Right lobe of liver (tissue), 6 donors: ENCODE measurements at regions not wholly inside any gene's neighbourhood (a gene's known extent, or its start where the extent isn't known, plus 50 kb on each side); places are given as distances from the start of the nearest gene placed in this dataset.
"Not testable (repeated sequence)": the region's sequence is repeated elsewhere in the genome, so short reads cannot be mapped to it uniquely, and the experiment has no call there.

Experiments
- ATAC-seq, 4 donors: fragments of 200-7000 bp; cut with Tn5 transposase; one replicate each; pipeline ENCODE4 v1.9.1; 2020; ENCODE audit warnings: mild to moderate bottlenecking in 4 of 4, moderate library complexity in 4 of 4
- DNase-seq, 3 donors: peaks; one replicate each; pipeline ENCODE4 v3.0.0-alpha.2; 2020
- H3K27ac ChIP-seq, 3 donors: fragments of 200-600 bp; one replicate each; pipeline ENCODE4 v1.8.0; 2022
- H3K27me3 ChIP-seq, 2 donors: fragments of 200-600 bp; one replicate each; pipeline ENCODE4 v1.8.0; 2022
- H3K36me3 ChIP-seq, 4 donors: fragments of 200-600 bp; sonication (generic) in 1 of 4; one replicate each; pipeline versions ENCODE4 v1.5.1 to v1.8.0; 2017 to 2022; ENCODE audit warnings: control low read depth in 1 of 4
- H3K4me1 ChIP-seq, 4 donors: fragments of 200-600 bp; sonication (generic) in 1 of 4; one replicate each; pipeline versions ENCODE4 v1.5.1 to v1.8.0; 2017 to 2022; ENCODE audit warnings: control low read depth in 1 of 4
- H3K4me3 ChIP-seq, 3 donors: fragments of 200-600 bp; one replicate each; pipeline ENCODE4 v1.8.0; 2022
- H3K9me3 ChIP-seq, 4 donors: fragments of 200-600 bp; sonication (generic) in 1 of 4; one replicate each; pipeline versions ENCODE4 v1.5.1 to v1.8.0; 2017 to 2022; ENCODE audit warnings: control low read depth in 1 of 4
- WGBS: methylation state at CpG from one replicate; pipeline ENCODE4 v1.1.6; 2018; ENCODE audit warnings: low coverage, low lambda C conversion rate; ENCODE audit not compliant: insufficient coverage; ENCODE audit errors: missing lambda C conversion rate; 5-methylcytosine and 5-hydroxymethylcytosine counted together
- intact Hi-C, 2 donors: fragments of 100-400 bp; cut with DNase I; formaldehyde crosslinking; loops; one replicate each; pipeline versions ENCODE4 v1.11.2 to v1.14.1; 2022
- TF ChIP-seq, protein P1 (sequence below), 4 donors: fragments of 200-600 bp in 3 of 4; fragments of 450-650 bp in 1 of 4; IDR thresholded peaks; one replicate each; pipeline versions ENCODE4 v1.5.1 to v1.8.0; 2016 to 2022; ENCODE audit warnings: antibody characterized with exemption in 4 of 4, mild to moderate bottlenecking in 2 of 4
- donor health status: DM: no; HTN: yes; CAD: no.
- donor health status: DM: no; HTN: no; CAD: no.
- donor health status: DM: no; HTN: no; CAD: no.
- donor health status: DM: no; HTN: yes; CAD: no.
- donor health status: DM: no; HTN: yes; CAD: no.

DNA sequence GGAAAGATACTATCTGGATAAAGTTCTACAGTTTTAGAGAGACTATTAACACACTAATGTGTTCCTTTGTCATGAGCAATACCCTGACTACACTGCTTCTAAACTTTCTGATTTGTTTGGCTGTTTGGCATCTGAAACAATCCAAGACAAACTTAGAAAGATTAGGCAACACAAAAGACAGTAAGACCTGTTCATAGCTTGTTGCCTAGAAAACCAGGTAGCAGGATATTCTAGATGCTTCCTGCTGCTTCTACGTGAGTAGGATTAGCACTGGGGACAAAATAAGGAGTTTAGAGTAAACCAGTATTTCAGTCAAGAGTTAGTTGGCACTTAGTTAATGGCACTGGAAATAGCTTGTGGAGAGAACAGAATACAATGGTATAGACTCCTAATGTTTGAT is 256.5 kb downstream of the ZNF37A start:
- H3K9me3 ChIP-seq, H3K4me3 ChIP-seq, H3K36me3 ChIP-seq, DNase-seq, H3K4me1 ChIP-seq, intact Hi-C loops, H3K27me3 ChIP-seq, H3K27ac ChIP-seq: not testable (repeated sequence)
- WGBS: 50% methylated on average over 1 of the region's 1 CpG
- peak; percentile 50 to 69 (median 56) for ATAC-seq

DNA sequence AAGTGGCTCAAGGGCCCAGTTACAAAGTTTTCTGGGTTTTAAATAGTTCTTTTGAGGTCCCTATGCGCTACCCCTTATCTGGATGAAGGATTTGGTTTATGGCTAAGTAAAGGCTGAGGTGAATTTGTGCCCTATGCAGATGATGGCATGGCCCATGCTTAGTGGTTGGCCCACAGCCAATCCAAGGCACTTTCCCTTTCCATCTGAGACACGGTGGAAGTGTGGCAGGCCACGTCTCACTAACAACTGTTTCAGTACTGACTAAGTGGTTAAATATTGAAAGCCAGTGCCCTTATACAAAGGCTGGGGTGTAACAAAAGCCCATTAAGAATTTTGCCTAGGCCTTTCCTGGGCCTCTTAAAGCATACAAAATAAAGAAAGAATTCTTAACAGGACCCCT is 260.3 kb downstream of the ZNF37A start:
- intact Hi-C loops: not testable (repeated sequence)
- peak in 1 of 3 donors; percentile 27 for DNase-seq

DNA sequence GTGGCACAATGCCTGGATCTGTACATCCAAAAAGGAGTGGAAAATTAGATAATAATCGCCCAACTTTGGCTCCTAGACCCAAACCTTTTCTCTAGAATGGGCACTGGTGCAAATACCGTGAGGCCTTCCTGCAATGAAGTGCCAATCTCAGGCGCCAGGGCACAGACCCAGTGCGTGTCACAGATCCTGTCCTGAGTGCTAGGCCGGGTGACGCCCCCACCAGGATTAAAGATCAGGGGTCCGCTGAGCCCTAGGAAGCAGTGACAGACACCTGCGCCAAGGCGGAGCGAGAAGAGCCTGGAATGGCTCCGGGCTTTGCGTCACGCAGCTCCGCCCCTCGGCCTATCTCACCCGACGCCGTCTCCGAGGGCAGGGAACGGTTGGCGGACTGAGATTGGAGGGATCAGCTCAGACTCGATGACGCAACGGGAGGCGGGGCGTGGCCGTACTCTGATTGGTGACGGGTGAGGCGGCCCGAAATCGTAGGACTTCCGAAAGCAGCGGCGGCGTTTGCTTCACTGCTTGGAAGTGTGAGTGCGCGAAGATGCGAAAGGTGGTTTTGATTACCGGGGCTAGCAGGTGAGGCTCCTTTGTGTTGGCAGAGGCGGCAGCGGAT is 261.9 kb downstream of the ZNF37A start:
- ATAC-seq: peak; percentile 96 to 100 (median 98)
- intact Hi-C loops, H3K36me3 ChIP-seq, H3K4me1 ChIP-seq, H3K27me3 ChIP-seq, H3K9me3 ChIP-seq: not testable (repeated sequence)
- 5% methylated on average over 4 of the region's 41 CpGs for WGBS
- DNase-seq: peak; percentile 85 to 91 (median 87)
- Histone ChIP-seq H3K4me3 (peak overlapping the region; percentile 26 to 56 (median 45)), H3K27ac (peak overlapping the region; percentile 80 to 97 (median 91))

More for the DNA sequence above, 260.3 kb downstream of the ZNF37A start:
- not testable (repeated sequence) for H3K4me1 ChIP-seq, ATAC-seq, H3K9me3 ChIP-seq, H3K4me3 ChIP-seq, H3K27ac ChIP-seq, H3K36me3 ChIP-seq, H3K27me3 ChIP-seq
- WGBS: 100% methylated on average over 1 of the region's 3 CpGs

DNA sequence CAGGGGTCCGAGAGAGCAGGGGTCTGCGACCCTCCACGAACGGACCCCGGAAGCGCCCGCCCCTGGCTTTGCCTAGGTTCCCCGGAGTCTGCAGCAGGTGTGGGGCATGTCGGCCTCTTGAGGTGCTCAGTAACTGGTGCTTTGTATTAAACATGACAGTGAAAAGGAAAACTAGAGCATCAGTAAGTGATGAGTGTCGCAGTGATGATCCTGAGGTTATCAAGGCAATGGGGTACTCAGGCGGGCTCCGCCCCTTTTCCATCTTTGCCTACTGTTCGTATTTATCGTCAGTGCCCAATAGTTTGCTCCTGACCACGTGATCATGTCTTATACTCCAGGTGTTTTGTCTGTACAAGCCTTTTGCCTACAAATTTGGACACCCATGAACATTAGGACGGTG is 262.4 kb downstream of the ZNF37A start:
- intact Hi-C loops, H3K9me3 ChIP-seq, DNase-seq, H3K4me1 ChIP-seq, H3K36me3 ChIP-seq, H3K27me3 ChIP-seq: not testable (repeated sequence)
- H3K4me3 ChIP-seq: peak overlapping the region; percentile 25 to 56 (median 45)
- WGBS: 22% methylated on average over 5 of the region's 16 CpGs
- ATAC-seq: peak; percentile 59 to 67 (median 60)
- H3K27ac ChIP-seq: peak overlapping the region in 2 of 3 donors; percentile 50 to 69

DNA sequence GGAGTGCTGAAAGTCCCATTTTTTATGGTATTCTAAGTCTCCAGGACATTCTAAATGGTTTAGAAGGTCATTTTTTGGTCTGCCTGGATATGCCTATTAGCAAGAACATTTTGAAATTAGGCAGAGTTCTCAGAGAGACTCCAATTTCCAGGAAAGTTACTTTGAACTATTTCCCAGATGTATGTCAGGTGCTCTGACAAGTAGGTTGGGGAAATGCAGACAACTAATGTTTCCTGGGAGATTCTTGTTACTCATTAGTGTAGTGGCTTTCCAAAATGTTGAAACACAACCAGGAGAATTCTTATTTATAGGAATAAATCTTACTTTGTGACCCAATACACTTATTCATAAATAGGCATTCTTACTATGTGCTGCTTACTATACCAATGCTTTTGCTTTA is 268.4 kb downstream of the ZNF37A start:
- H3K4me1 ChIP-seq, H3K9me3 ChIP-seq, DNase-seq, H3K27me3 ChIP-seq, H3K4me3 ChIP-seq, intact Hi-C loops, H3K27ac ChIP-seq: not testable (repeated sequence)
- H3K36me3 ChIP-seq: peaks cover 0 to 37% (median 3%) of the 10 kb centered on the region in 4 donors
- peak in 1 of 4 donors; percentile 34 for ATAC-seq

DNA sequence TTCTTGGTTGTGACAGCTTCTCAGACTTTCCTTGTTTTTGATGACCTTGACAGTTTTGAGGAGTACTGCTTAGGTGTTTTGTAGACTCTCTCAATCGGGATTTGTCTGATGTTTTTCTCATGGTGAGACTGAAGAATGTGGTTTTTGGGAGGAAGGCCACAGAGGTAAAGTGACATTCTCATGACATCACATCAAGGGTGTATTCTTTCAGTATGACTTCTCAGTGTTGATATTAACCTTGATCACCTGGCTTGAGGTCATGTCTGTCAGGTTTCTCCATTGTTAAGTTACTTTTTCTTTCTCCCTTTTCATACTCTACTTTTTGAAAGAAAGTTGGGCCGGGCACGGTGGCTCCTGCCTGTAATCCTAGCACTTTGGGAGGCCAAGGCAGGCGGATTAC is 269.9 kb downstream of the ZNF37A start:
- ATAC-seq, H3K27ac ChIP-seq, DNase-seq, H3K4me1 ChIP-seq, H3K4me3 ChIP-seq, H3K27me3 ChIP-seq, intact Hi-C loops, H3K9me3 ChIP-seq: not testable (repeated sequence)
- 67% methylated on average over 4 of the region's 4 CpGs for WGBS
- peaks cover 0 to 44% (median 3%) of the 10 kb centered on the region in 4 donors for H3K36me3 ChIP-seq

DNA sequence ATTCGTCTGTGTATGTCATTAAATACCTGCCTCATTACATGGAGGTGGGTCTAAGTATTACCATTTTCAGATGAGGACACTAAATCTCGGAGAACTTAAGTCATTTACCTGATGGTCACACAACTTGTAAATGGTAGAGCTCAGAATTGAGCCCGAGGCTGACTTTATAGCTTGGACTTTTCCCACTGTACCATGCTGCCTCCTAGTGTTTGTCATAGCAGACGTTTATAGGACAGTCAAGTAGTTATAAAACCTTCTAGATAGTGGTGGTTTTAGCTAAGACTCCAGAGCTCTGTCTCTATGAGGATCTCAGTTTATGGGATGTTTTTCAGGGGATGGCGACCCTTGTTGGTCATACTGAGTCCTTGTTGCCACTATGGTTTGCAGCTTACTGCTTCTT is 271.8 kb downstream of the ZNF37A start:
- intact Hi-C loops, H3K4me1 ChIP-seq, DNase-seq, H3K9me3 ChIP-seq, H3K27ac ChIP-seq, H3K27me3 ChIP-seq, H3K4me3 ChIP-seq: not testable (repeated sequence)
- ATAC-seq: peak; percentile 74 to 87 (median 87)
- 30% methylated on average over 5 of the region's 5 CpGs for WGBS
- TF ChIP-seq, protein P1, sequence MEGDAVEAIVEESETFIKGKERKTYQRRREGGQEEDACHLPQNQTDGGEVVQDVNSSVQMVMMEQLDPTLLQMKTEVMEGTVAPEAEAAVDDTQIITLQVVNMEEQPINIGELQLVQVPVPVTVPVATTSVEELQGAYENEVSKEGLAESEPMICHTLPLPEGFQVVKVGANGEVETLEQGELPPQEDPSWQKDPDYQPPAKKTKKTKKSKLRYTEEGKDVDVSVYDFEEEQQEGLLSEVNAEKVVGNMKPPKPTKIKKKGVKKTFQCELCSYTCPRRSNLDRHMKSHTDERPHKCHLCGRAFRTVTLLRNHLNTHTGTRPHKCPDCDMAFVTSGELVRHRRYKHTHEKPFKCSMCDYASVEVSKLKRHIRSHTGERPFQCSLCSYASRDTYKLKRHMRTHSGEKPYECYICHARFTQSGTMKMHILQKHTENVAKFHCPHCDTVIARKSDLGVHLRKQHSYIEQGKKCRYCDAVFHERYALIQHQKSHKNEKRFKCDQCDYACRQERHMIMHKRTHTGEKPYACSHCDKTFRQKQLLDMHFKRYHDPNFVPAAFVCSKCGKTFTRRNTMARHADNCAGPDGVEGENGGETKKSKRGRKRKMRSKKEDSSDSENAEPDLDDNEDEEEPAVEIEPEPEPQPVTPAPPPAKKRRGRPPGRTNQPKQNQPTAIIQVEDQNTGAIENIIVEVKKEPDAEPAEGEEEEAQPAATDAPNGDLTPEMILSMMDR (IDR thresholded peaks at IDR 0.05): peak; percentile 28 to 54 (median 50)
- peaks cover 0 to 54% (median 3%) of the 10 kb centered on the region in 4 donors for H3K36me3 ChIP-seq

DNA sequence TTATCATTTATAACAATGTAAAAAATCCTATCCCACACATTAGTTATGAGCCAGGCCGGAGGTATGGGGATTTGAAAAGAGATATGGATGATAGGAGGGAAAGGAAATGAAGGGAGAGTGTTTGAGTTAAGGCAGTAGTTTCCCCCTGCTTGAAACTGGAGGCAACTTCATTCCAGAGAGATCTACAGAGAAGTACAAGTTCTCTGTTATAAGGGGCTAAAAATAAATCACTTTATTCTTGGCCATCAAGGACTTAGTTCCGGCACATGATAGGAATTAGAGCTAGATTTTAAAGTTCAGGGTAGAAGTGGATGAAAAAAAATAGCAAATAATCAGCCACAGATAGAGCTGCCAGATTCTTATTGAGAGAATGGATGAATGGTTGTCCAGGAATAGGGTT is 289.7 kb downstream of the ZNF37A start:
- H3K4me1 ChIP-seq, H3K4me3 ChIP-seq, H3K27me3 ChIP-seq, H3K9me3 ChIP-seq, ATAC-seq, H3K36me3 ChIP-seq, DNase-seq, intact Hi-C loops, H3K27ac ChIP-seq: not testable (repeated sequence)
- WGBS: 73% methylated on average over 2 of the region's 2 CpGs

DNA sequence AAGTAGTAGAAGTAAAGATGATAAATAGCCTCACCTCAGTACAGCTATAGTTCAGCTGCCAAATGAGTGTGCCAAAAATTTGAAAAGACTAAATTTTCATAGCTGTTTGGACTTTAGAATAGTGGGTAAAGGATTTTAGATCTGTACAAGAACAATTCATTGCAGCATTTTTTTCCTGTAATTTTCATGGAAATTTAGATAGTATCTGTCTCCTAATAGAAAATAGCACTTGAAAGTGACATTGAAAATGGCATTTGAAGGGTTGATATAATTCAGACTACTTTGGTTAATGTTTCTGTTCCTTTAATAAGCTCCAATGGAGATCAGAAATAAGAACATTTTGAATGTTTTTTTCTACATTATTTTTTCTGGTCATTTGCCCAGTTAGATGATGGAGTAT is 292.7 kb downstream of the ZNF37A start:
- H3K4me3 ChIP-seq, H3K27ac ChIP-seq, ATAC-seq, H3K27me3 ChIP-seq, H3K4me1 ChIP-seq, H3K9me3 ChIP-seq, H3K36me3 ChIP-seq, intact Hi-C loops, DNase-seq: not testable (repeated sequence)
